ENCODE measurements at regions not wholly inside any gene's neighbourhood (a gene's known extent, or its start where the extent isn't known, plus 50 kb on each side); places are given as distances from the start of the nearest gene placed in this dataset.

DNA sequence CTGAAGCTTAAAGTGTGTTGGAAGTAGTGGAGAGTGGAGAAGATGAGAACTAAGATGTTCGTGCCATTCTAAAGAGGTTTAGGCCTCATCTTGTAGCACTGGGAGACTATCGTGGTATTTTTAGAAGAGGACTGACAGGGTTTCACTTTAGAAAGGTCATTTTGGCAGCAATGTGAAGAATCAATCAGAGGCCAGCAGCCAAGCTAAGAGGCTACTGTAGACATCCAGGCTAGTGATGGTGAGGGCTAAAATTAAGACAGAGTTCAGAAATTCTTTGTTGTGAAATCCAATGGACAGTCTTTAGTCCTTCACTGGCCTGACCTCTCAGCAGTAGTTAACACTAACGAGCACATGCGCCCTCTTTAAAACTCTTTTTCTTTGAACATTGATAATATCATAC is 288.2 kb downstream of the TBL1XR1 start:
- peaks cover 3% of the 10 kb centered on the region for H3K4me1 ChIP-seq (ENCODE audit: insufficient read depth)
- no peaks in the 10 kb centered on the region for H4K20me1 ChIP-seq (ENCODE audit: insufficient read depth, poor library complexity, severe bottlenecking)
- H3K4me2 ChIP-seq = no peak overlapping the region
- H3K27me3 ChIP-seq = no peaks in the 10 kb centered on the region
- no peaks in the 10 kb centered on the region for H3K79me2 ChIP-seq
- no peak for TF ChIP-seq EZH2phosphoT487 (IDR thresholded peaks at IDR 0.05; ENCODE audit: low read depth, severe bottlenecking, unreplicated experiment)
- TF ChIP-seq, protein P1, sequence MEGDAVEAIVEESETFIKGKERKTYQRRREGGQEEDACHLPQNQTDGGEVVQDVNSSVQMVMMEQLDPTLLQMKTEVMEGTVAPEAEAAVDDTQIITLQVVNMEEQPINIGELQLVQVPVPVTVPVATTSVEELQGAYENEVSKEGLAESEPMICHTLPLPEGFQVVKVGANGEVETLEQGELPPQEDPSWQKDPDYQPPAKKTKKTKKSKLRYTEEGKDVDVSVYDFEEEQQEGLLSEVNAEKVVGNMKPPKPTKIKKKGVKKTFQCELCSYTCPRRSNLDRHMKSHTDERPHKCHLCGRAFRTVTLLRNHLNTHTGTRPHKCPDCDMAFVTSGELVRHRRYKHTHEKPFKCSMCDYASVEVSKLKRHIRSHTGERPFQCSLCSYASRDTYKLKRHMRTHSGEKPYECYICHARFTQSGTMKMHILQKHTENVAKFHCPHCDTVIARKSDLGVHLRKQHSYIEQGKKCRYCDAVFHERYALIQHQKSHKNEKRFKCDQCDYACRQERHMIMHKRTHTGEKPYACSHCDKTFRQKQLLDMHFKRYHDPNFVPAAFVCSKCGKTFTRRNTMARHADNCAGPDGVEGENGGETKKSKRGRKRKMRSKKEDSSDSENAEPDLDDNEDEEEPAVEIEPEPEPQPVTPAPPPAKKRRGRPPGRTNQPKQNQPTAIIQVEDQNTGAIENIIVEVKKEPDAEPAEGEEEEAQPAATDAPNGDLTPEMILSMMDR (IDR thresholded peaks at IDR 0.05; ENCODE audit: poor library complexity) = no peak
- TF ChIP-seq EZH2 (IDR thresholded peaks at IDR 0.05; ENCODE audit: borderline replicate concordance) = no peak
- no peak overlapping the region for H2AFZ ChIP-seq
- no peaks in the 10 kb centered on the region for H3K36me3 ChIP-seq (replicated peaks; ENCODE audit: insufficient read depth, low read depth)
- 95% methylated on average over 4 of the region's 4 CpGs for WGBS (ENCODE audit: low lambda C conversion rate, missing lambda C conversion rate)
- H3K9me2 ChIP-seq (replicated peaks; ENCODE audit: insufficient read depth) = no peaks in the 10 kb centered on the region
- no peaks in the 10 kb centered on the region for H3K9me3 ChIP-seq (ENCODE audit: low read depth)
- no peak overlapping the region for H3K4me3 ChIP-seq
- no peak for DNase-seq (ENCODE audit: low spot score)
- H3K27ac ChIP-seq = no peak overlapping the region

DNA sequence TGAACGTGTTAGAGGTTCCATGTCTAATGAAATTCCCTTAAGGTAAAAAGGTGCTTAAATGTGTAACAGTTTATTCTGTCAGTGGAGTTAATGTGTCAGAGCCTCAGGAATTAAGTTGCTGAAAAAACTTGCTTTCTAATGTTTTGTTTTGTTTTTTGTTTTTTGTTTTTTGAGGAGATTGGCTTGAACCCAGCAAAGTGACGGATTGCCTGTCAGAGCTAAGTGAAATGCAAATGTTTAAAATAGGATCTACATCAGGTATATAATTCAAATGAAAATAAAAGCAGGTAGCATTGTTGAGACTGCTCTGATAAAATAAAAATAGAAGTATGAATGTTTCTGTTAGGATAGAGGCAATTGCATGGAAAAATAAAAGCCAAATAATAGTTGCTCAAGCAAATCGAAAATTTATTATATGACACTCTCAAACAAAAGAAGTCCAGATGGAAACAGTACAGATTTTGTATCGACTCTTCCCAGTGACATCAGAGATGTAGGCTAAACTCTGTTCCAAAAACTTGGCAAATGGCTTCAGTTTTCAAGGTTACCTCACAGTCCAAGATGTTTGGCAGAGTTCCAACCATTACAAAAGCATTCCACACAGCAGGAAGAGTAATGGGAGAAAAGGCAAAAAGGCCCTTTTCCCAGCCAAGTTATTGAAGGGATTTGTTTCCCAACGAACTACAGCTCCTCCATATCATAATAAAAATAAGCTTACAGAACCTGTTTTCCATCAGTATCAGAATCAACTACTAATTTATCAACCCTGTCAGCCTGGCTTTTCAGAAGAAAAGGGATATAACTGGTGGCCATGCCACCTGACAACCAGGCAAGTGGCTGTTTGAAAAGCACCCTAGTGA is 291.0 kb downstream of the TBL1XR1 start:
- Histone ChIP-seq H3K27ac (peak overlapping the region; percentile 56), H4K20me1 (ENCODE audit: insufficient read depth, poor library complexity, severe bottlenecking) (no peaks in the 10 kb centered on the region), H3K27me3 (no peaks in the 10 kb centered on the region), H3K4me2 (no peak overlapping the region), H3K79me2 (no peaks in the 10 kb centered on the region), H2AFZ (peak overlapping the region; percentile 10), H3K9me3 (ENCODE audit: low read depth) (no peaks in the 10 kb centered on the region), H3K9me2 (replicated peaks; ENCODE audit: insufficient read depth) (no peaks in the 10 kb centered on the region), H3K4me3 (no peak overlapping the region), H3K4me1 (ENCODE audit: insufficient read depth) (peaks cover 3% of the 10 kb centered on the region), H3K36me3 (replicated peaks; ENCODE audit: insufficient read depth, low read depth) (no peaks in the 10 kb centered on the region)
- TF ChIP-seq EZH2 (IDR thresholded peaks at IDR 0.05; ENCODE audit: borderline replicate concordance) (no peak), EZH2phosphoT487 (IDR thresholded peaks at IDR 0.05; ENCODE audit: low read depth, severe bottlenecking, unreplicated experiment) (no peak)
- TF ChIP-seq, protein P1 (IDR thresholded peaks at IDR 0.05; ENCODE audit: poor library complexity) = no peak
- peak; percentile 70 for DNase-seq (ENCODE audit: low spot score)
- WGBS (ENCODE audit: low lambda C conversion rate, missing lambda C conversion rate) = 67% methylated on average over 5 of the region's 5 CpGs

DNA sequence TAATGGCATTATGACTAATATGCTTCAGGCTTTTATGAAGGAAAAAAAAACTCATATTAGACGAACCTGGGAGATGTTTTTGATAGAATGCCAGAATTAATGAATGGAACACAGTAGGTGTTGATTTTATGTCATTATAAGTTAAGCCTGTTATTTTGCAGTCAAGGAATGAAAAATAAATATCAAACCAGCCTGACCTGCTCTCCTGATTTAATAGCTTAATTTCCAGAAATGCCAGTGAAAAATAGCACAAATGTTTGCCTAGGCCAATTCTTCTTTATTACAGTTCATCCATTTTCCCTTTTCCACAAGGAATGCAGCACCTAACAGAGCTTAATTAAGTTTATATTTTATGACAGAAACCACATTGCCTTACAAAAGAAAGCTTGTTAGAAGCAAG is 292.0 kb downstream of the TBL1XR1 start:
- Histone ChIP-seq H3K27ac (peak overlapping the region; percentile 1), H3K9me2 (replicated peaks; ENCODE audit: insufficient read depth) (no peaks in the 10 kb centered on the region)
- TF ChIP-seq, protein P1 (IDR thresholded peaks at IDR 0.05; ENCODE audit: poor library complexity) = no peak
- TF ChIP-seq EZH2 (IDR thresholded peaks at IDR 0.05; ENCODE audit: borderline replicate concordance) = no peak
- no peak for TF ChIP-seq EZH2phosphoT487 (IDR thresholded peaks at IDR 0.05; ENCODE audit: low read depth, severe bottlenecking, unreplicated experiment)

More for the DNA sequence above, 292.0 kb downstream of the TBL1XR1 start:
- Histone ChIP-seq H2AFZ (no peak overlapping the region), H3K4me1 (ENCODE audit: insufficient read depth) (peaks cover 3% of the 10 kb centered on the region), H4K20me1 (ENCODE audit: insufficient read depth, poor library complexity, severe bottlenecking) (no peaks in the 10 kb centered on the region), H3K4me3 (no peak overlapping the region), H3K79me2 (no peaks in the 10 kb centered on the region), H3K27me3 (no peaks in the 10 kb centered on the region), H3K36me3 (replicated peaks; ENCODE audit: insufficient read depth, low read depth) (no peaks in the 10 kb centered on the region), H3K9me3 (ENCODE audit: low read depth) (no peaks in the 10 kb centered on the region), H3K4me2 (no peak overlapping the region)
- no peak for DNase-seq (ENCODE audit: low spot score)
- WGBS (ENCODE audit: low lambda C conversion rate, missing lambda C conversion rate) = 20% methylated on average over 1 of the region's 1 CpG

Data from hepatocyte (in vitro differentiated cells).